DMS 273 (cell line): ENCODE measurements at regions not wholly inside any gene's neighbourhood (a gene's known extent, or its start where the extent isn't known, plus 50 kb on each side); places are given as distances from the start of the nearest gene placed in this dataset.
"Not testable (repeated sequence)": the region's sequence is repeated elsewhere in the genome, so short reads cannot be mapped to it uniquely, and the experiment has no call there.

Experiments used
- DNase-seq: peaks from one replicate; lab custom pipeline; 2025; ENCODE audit not compliant: unreplicated experiment; lab: John Stamatoyannopoulos, UW

DNA sequence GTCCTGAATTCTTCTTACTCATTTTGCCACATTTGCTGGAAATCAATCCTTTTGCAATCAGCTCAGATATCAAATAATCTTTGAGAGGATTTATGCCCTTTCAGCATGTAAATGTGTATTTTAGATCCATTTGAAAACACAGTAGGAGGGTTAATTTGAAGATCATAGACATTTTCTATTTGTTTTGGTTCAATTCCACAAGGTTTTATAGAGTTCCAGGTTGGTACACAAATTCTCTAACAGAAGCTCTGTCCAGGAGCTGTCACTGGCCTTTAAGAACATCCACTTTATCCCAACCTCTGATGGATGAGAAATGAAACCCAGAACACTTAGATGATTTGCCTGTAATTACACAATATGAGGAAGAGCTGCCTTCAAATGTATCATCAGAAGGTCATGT is 157.3 kb upstream of the CHAC2 start:
- DNase-seq, result no peak

DNA sequence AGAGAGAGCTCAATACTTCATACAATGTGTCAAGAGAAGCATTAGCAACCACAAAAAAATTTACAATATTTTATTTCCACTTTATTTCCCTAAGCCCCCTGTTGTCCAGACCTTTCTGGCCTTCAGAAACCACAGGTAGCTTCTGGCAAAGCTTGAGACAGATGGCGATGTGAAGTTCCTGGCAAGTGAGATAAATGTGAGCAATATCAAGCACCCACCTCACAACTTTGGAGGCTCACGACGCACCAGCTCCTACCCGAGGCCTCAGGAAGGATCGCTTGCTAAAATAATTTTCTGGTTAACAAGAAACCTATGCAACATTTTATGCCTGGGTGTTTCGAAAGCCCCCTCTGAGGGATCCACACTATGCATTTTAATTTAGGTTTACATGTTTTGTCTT is 158.1 kb upstream of the CHAC2 start:
- peak; percentile 83 for DNase-seq

DNA sequence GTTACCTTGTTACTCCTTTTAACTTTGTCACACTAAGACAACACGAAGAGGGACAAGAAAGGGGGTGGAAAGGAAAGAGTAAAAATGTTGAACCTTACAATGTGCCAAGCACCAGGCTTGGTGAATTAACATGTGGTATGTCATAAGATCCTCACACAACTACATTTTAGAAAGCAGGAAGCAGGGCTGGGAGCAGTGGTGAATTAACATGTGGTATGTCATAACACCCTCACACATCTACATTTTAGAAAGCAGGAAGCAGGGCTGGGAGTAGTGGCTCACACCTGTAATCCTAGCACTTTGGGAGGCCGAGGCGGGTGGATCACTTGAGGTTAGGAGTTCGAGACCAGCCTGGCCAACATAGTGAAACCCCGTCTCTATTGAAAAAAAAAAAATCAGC is 159.3 kb upstream of the CHAC2 start:
- DNase-seq, result no peak

DNA sequence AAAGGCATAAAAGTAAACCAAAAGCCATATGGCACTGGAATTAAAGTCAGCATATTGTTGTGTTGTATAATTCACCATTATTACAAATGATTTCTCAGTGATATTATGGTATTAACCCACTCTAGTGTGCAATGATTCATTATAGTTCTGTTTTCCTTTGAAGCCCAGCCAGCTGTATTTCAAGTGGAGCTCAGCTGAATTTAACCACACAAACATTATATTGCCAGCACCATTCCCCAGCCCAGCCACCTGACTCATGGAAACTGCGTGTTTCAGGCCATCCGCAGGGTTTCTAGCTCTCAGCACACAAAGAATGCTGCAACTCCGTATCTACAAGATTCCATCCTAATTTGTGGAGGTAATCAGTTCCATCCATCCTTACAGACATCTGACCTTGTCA is 166.8 kb upstream of the CHAC2 start:
- peak; percentile 54 for DNase-seq

DNA sequence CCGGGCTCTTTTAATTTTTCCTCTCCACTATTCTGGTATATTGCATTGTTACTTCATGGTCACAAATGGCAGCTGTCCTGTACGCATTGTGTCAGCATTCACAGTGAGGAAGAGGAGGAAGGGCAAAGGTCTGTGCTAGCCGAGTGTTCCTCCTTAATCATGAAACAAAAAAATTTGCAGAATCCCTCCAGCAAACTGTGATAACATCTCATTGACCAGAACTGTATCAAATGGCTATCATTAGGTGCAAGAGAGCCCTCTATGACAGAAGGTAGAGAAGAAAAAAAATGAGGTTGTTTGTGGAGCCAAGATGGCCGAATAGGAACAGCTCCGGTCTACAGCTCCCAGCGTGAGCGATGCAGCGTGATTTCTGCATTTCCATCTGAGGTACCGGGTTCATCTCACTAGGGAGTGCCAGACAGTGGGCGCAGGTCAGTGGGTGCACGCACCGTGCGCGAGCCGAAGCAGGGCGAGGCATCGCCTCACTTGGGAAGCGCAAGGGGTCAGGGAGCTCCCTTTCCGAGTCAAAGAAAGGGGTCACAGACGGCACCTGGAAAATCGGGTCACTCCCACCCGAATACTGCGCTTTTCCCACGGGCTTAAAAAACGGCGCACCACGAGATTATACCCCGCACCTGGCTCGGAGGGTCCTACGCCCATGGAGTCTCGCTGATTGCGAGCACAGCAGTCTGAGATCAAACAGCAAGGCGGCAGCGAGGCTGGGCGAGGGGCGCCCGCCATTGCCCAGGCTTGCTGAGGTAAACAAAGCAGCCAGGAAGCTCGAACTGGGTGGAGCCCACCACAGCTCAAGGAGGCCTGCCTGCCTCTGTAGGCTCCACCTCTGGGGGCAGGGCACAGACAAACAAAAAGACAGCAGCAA is 180.6 kb upstream of the CHAC2 start:
- not testable (repeated sequence) for DNase-seq

DNA sequence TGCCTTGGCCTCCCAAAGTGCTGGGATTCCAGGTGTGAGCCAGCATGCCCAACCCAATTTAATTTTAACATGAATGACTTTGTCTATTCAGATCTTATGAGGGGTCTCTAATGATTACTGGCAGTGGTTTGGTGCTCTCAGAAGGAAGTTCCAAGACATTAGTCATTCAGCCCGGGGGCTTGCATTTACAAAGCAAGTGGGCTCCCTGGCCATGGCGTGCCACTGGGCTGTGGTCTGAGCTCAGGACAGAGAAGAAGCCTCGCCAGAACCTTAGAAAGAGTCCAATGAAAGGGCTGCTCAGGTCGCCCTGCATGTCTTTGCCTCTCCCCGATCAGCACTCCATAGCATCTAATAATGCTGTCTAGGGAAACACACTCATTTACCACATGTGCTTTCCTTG is 182.6 kb upstream of the CHAC2 start:
- DNase-seq, result no peak

DNA sequence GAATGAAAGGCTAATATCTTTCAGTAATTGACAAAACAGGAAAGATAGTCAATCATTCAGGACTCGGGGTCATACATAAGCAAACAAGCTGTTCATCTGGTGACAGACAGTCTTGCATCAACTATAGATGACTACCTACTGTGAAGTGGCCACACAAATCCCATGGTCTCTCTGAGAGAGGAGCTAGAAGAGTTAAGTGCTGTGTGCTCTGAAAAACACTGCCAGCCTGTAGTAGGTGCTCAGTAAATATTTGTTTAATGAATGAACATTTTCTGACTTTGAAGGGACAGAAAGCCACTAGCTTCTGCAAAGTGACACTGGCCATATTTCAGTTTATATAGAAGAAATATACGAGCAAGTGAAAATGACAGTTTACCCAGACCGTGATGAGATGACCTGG is 184.0 kb upstream of the CHAC2 start:
- DNase-seq, result no peak

DNA sequence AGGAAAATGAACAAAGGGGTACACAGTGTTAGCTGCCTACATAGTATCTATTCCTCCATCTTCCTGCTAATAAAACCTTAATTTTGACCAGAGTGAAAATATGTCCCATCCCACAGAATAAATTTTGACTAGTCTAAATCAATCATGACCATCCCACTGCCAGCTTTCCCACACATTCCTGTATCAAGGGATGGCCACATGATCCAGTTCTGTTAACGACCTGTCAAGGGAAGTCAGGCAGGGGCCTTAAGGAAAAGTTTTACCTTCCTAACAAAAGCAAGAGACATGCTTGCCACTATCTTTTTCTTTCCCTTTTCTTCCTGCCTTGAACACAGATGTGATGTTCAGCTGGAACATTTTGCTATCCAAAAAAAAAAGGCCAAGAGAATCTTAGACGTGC is 185.0 kb upstream of the CHAC2 start:
- DNase-seq, result no peak

DNA sequence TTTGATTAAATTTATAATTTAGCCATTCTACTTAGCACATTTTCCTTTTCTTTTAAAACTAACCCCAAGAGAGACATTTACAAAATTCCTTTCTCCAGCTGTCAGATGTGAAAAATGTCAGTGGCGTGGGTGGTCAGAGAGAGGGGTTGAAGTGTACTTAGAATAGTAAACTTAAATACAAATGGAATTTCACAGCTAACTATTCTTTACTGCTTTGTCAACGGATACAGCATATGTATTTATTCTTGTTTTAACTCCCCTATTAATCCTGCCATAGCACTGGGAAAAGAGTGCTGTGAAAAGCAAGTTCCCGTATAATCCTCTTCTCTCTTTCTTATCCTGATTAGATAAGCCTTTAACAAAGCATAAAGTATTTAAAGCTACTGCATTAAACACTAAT is 191.4 kb upstream of the CHAC2 start:
- DNase-seq, result no peak

DNA sequence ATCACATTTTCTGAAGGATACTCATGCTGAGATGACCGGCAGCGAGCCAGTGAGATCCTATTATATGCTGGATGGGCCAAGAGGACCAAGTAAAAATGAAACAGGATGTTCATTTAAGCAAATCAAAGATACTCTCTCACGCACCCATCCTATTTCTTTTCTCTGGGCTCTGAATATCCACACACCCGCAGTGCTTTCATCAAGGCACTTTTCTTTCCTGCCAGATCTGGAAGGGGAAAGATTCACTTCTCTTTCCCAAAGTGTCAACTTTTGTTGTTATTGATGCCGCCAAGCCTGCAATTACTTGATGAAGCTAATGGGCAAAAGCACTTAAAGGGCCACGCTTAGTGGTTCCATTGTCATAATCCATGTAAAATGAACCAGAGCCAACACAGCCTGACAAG is 191.9 kb upstream of the CHAC2 start:
- DNase-seq, result no peak

DNA sequence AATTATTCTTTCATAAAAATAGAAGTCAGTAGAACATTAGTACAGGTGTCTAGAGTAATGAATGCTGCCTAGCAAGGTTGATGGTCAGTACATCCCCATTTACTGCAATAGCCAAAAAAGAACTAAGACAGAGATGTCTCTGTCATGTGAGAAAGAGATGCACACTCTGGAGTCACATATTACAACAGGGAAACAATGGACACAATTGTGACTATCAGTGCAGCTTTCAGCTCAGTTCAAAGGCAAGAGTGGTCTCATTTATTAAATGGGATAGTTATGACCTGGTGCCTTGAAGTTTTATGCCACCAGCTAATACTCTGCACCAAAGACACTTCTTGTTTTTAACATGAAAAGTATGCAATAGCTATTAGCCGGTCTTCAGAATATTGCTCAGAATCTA is 194.9 kb upstream of the CHAC2 start:
- no peak for DNase-seq

DNA sequence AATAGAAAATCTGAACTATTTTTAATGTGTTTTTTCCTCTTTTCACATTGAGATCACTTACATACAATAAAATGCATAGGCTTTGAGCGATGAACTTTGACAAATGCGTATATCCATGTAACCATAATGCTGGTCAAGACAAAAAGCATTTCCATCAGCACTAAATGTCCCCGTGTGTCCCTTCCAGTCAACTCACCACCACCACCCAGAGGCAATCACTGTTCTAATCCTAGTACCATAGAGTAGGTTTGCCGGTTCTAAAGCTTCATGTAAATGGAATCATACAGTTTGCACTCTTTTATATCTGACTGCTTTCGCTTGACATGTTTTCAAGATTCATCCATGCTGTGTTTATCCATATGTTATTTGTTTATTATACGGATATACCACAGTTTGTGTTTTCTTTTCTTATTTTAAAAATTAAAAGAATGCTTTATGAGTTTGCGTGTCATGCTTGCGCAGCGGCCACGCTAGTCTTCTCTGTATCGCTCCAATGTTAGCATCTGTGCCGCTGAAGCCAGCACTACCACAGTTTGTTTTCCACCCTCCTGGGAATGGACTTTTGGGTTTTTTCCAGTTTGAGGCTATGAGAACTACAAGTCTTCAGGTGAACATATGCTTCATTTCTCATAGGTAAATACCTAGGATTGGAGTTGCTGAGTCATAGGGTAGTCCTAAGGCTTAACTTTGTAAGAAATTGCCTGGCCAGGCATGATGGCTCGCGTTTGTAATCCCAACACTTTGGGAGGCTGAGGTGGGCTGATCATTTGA is 197.5 kb upstream of the CHAC2 start:
- DNase-seq, result peak; percentile 88

DNA sequence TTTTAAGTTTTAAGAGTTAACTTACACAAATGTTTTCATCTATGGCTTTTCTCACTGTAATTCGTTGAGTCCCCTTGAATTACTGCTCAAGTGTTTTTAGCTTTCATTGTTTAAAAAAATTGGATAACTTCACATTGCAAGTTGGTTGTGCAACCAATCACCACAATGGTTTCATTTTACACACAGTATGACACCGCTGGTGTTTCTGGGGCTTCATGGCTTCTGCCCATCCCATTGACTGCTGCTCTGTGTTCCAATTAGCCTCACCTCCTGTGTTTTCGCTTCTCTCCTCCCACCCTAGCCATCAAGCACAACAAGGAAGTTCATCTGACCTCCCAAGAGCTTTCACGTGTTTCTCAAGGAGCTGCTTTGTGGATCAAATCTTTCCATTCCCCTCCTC is 199.1 kb upstream of the CHAC2 start:
- DNase-seq, result peak; percentile 78

DNA sequence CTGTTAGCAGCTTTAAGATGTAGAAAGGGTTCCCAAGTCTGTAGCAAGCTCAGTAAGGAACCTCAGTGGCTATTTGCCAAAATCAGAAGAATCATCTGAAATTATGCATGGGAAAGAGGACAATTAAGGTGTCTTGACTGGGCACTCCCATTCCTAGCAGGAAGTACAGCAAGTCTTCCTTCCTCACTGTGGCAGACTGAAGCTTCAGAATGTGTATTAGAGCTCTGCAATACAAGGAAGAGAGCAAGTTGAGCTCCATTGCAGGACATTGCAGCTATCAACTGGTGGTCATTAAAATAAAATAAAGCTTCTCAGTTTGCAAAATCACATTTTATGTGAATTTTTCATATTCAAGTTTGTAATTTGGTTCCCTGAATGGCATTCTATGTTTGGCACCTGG is 200.5 kb upstream of the CHAC2 start:
- no peak for DNase-seq

DNA sequence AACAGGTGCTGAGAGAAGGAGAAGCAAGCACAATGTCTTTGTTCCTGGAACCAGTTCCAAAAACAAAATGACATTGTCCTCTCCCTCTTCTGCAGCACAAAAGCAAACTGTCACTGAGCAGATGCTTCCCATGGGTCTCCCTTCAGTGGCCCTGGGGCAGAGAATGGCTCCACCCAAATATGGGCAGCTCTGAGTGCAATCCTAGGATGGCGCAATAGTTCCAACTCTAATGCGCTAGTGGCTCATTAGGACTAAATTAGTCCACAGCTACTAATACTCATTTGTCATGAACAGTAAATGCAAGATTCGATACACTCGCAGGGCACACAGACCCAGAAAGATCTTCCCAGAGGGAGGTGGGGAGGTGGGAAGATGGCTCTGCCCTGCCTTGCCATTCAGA is 205.2 kb upstream of the CHAC2 start:
- no peak for DNase-seq

DNA sequence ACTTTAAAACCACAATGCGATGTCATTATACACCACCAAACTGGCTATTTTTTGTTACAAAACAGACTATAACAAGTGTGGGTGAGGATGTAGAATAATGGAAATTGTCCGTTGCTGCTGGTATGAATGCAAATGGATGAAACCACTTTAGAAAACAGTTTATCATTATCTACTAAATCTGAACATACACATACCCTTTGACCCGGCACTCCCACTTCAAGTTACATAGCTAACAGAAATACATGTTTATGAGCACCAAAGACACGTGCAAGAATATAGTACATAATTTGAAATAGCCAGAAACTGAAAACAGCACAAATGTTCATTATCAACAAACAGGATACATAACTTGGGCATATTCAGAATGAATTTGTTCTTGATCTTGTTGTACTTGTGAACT is 206.4 kb upstream of the CHAC2 start:
- DNase-seq, result no peak

DNA sequence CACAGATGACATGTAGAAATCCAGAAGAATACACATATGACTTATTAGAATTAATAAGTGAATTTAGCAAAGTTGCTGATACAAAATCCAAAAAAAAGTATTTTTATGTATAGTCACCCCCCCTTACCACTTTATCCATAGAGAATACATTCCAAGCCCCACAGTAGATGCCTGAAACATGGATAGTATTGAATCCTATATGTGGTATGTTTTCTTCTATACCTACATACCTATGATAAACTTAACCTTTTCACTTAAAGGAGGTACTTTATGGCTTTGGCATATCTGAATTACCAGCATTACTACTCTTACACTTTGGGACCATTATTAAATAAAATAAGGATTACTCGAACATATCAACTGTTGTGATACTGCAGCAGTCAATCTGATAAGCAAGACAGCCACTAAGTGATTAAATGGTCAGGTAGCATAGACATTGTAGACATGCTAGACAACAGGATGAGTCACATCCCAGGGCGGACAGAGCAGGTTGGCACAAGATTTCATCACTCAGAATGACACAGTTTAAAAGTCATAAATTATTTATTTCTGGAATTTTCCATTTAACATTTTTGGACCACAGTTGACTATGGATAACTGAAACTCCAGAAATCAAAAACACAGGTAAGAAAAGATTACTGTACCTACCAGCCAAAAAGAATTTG is 208.2 kb upstream of the CHAC2 start:
- DNase-seq, result no peak

DNA sequence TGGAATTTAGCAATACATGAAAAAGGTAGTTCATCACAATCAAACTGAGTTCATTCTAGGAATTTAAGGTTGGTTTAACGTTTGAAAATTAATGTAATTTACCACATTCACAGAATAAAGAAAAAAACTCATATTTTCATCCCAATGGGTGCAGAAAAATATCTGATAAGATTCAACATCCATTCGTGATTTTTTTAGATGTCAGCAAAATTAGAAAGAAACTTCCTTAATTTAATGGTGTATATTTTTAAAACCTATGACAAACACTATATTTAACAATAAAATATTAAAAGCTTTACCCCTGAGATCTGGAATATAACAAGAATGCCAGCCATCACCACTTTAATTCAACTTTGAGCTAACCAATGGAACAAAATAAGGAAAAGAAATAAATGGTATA is 208.7 kb upstream of the CHAC2 start:
- DNase-seq, result no peak

DNA sequence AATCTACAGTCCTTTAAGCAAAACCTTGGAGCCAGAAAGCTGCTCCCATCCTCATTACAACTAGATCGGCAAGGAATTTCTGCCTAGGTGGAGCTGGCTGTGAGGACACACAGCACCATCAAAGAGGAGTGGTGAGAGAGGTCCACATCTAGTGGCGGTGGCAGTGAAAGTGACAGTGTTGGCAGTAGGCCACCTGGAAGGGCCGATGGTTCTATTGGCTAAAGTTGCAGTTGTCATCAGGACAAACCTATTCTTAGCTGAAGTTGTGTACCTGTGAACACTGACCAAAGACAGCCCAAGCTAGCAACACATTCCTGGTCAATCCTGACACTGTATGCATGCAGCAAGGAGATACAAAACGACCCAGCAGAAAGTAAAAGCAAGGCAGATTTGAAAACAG is 218.1 kb upstream of the CHAC2 start:
- no peak for DNase-seq

DNA sequence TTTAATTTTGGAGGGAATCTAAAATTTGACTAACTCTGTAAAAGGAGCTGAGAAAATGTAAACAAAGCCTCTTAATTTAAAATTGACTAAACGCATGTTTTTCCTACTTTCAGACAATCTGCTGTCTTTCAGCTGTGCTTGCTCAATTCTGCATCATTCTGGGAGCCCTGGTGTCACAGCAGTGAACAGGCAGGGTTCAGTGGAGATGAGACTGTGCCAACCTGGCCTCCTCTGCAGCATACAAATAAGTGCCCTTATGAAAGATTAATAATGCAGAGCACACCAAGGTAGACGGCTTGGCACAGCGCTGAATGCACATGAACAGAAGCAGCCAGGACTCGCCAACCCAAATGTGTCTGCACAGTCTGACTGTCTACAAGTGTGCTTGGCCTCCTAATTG is 222.0 kb upstream of the CHAC2 start:
- DNase-seq, result peak; percentile 83

DNA sequence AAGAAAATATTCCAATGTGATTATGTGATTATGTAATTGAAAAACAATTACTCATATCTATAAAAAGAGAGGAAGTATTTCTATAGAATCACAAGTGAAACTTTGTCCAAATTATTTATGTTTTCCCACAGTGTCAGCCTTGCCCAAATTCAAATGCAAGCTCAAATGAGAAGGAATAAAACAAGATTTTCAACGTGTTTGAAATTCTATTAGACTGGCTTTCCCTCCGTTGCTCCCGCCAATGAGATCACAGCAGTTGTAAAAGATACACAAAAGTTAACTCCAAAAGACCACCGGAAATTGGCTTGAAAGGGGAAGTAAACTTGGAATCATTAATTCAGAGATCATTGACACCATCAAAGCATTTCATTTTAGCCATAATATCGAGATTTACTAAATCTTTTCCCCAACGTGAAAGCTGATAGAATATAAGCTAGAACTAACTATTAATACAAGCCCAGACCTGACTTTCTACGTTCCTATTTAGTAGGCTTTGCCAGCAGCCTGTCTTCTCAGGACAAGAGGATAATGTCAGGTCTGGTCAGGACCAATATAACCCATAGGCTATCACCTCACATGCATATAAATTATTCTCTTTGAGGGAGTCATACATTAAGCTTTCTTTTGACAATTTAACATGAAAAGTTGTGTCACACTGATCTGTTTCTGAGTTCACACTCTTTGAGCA is 222.6 kb upstream of the CHAC2 start:
- peak; percentile 72 for DNase-seq
